HCT116 (cell line): ENCODE measurements at regions not wholly inside any gene's neighbourhood (a gene's known extent, or its start where the extent isn't known, plus 50 kb on each side); places are given as distances from the start of the nearest gene placed in this dataset.
"Not testable (repeated sequence)": the region's sequence is repeated elsewhere in the genome, so short reads cannot be mapped to it uniquely, and the experiment has no call there.

ENCODE experiments used
- EGR1 ChIP-seq: IDR thresholded peaks from 2 replicates; pipeline ENCODE4 v1.6.1; 2012; ENCODE audit warnings: low read depth
- TCF7L2 ChIP-seq: IDR thresholded peaks from 2 replicates; pipeline ENCODE4 v1.7.0; 2011; ENCODE audit warnings: borderline replicate concordance, inconsistent platforms; ENCODE audit not compliant: insufficient read depth, insufficient read length; ENCODE audit errors: extremely low read depth
- TF ChIP-seq, protein P1 (sequence below), 3 experiments: fragments of 200-600 bp in 1 of 3; sonication (generic) in 1 of 3; IDR thresholded peaks in 2 of 3; conservative IDR thresholded peaks in 1 of 3; 2 replicates each; pipeline ENCODE4 v1.5.1; 2012 to 2017; ENCODE audit warnings: low read depth in 2 of 3, low read length in 2 of 3, antibody characterized with exemption in 1 of 3, borderline replicate concordance in 1 of 3, control low read depth in 1 of 3, mild to moderate bottlenecking in 1 of 3, mixed read lengths in 1 of 3, mixed run types in 1 of 3, moderate library complexity in 1 of 3; ENCODE audit not compliant: insufficient read depth in 1 of 3

DNA sequence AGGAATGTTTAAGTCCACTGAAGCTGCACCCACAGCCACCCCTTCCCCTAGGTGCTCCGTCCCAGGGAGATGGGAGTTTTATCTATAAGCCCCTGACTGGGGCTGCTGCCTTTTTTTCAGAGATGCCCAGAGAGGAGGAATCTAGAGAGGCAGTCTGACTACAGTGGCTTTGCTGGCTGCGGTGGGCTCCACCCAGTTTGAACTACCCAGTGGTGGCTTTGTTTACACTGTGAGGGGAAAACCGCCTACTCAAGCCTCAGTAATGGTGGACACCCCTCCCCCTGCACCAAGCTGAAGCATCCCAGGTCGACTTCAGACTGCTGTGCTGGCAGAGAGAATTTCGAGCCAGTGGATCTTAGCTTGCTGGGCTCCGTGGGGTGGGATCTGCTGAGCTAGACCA lies 298.0 kb downstream of the PLK2 start:
- TF ChIP-seq TCF7L2, EGR1: not testable (repeated sequence)
- TF ChIP-seq, protein P1, sequence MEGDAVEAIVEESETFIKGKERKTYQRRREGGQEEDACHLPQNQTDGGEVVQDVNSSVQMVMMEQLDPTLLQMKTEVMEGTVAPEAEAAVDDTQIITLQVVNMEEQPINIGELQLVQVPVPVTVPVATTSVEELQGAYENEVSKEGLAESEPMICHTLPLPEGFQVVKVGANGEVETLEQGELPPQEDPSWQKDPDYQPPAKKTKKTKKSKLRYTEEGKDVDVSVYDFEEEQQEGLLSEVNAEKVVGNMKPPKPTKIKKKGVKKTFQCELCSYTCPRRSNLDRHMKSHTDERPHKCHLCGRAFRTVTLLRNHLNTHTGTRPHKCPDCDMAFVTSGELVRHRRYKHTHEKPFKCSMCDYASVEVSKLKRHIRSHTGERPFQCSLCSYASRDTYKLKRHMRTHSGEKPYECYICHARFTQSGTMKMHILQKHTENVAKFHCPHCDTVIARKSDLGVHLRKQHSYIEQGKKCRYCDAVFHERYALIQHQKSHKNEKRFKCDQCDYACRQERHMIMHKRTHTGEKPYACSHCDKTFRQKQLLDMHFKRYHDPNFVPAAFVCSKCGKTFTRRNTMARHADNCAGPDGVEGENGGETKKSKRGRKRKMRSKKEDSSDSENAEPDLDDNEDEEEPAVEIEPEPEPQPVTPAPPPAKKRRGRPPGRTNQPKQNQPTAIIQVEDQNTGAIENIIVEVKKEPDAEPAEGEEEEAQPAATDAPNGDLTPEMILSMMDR (IDR thresholded peaks at IDR 0.05 in 2 of 3, conservative IDR thresholded peaks at IDR 0.05 in 1 of 3; ENCODE audit: borderline replicate concordance in 1 of 3, insufficient read depth in 1 of 3, low read depth in 2 of 3, low read length in 2 of 3), result not testable (repeated sequence)
